T-cell (primary cell): ENCODE measurements at regions not wholly inside any gene's neighbourhood (a gene's known extent, or its start where the extent isn't known, plus 50 kb on each side); places are given as distances from the start of the nearest gene placed in this dataset.

Source experiments
- ATAC-seq, 4 experiments: fragments of 200-7000 bp in 3 of 4; fragments of 150-1000 bp in 1 of 4; cut with Tn5 transposase; replicated peaks in 1 of 4; 1 replicate in 3 of 4; 2 replicates in 1 of 4; pipeline ENCODE4 v1.10.0; 2021; ENCODE audit warnings: moderate library complexity in 3 of 4, mild to moderate bottlenecking in 2 of 4, moderate number of reproducible peaks in 1 of 4
- CTCF ChIA-PET, 2 donors: fragments of 300-600 bp; sonication (Branson Sonifier 250); formaldehyde crosslinking; loops; one replicate each; lab custom pipeline; 2022; ENCODE audit warnings: antibody characterized with exemption in 2 of 2; lab: Charles Lee
- POLR2A ChIA-PET, 2 donors: fragments of 300-600 bp; sonication (Branson Sonifier 250); formaldehyde crosslinking; loops; one replicate each; lab custom pipeline; 2022; ENCODE audit warnings: antibody characterized with exemption in 2 of 2; lab: Charles Lee
- DNase-seq, 35 experiments: peaks; one replicate each; pipeline versions ENCODE4 v3.0.0 to v3.0.0-alpha.2; 2013 to 2023
- H3K27ac ChIP-seq: one replicate; pipeline ENCODE4 v1.5.1; 2013; ENCODE audit warnings: low read length
- H3K27me3 ChIP-seq, 2 experiments: replicated peaks in 1 of 2; 1 replicate in 1 of 2; 2 replicates in 1 of 2; pipeline versions ENCODE4 v1.6.1 to v1.7.0; 2013; ENCODE audit warnings: low read length in 1 of 2, mixed read lengths in 1 of 2; ENCODE audit not compliant: control insufficient read depth in 2 of 2, insufficient read depth in 2 of 2; ENCODE audit errors: extremely low read depth in 1 of 2
- H3K36me3 ChIP-seq, 2 donors: 1 replicate in 1 of 2; 2 replicates in 1 of 2; pipeline versions ENCODE4 v1.6.1 to v1.7.0; 2013; ENCODE audit warnings: low read length in 1 of 2; ENCODE audit not compliant: control insufficient read depth in 2 of 2, insufficient read depth in 1 of 2; ENCODE audit errors: extremely low read depth in 1 of 2
- H3K4me1 ChIP-seq, 2 experiments: 1 replicate in 1 of 2; 2 replicates in 1 of 2; pipeline versions ENCODE4 v1.6.1 to v1.7.0; 2013; ENCODE audit warnings: low read length in 2 of 2, mixed read lengths in 1 of 2; ENCODE audit not compliant: insufficient read depth in 2 of 2, control insufficient read depth in 1 of 2; ENCODE audit errors: extremely low read depth in 1 of 2
- H3K4me3 ChIP-seq, 2 donors: 1 replicate in 1 of 2; 2 replicates in 1 of 2; pipeline versions ENCODE4 v1.5.1 to v1.7.0; 2013; ENCODE audit warnings: mild to moderate bottlenecking in 2 of 2, low read length in 1 of 2, moderate library complexity in 1 of 2; ENCODE audit not compliant: control insufficient read depth in 1 of 2; ENCODE audit errors: extremely low read depth in 1 of 2
- H3K9me3 ChIP-seq: 2 replicates; pipeline ENCODE4 v1.7.0; 2013
- H3K27ac Mint-ChIP-seq, 2 donors: one replicate each; pipeline ENCODE4 v1.8.0; 2020 to 2021; ENCODE audit warnings: mild to moderate bottlenecking in 2 of 2, mixed read lengths in 2 of 2
- H3K27me3 Mint-ChIP-seq, 2 donors: one replicate each; pipeline ENCODE4 v1.8.0; 2021 to 2022; ENCODE audit warnings: mixed read lengths in 2 of 2
- H3K36me3 Mint-ChIP-seq: one replicate; pipeline ENCODE4 v1.8.0; 2021; ENCODE audit warnings: mixed read lengths
- H3K4me1 Mint-ChIP-seq, 3 donors: one replicate each; pipeline ENCODE4 v1.8.0; 2020 to 2022; ENCODE audit warnings: mixed read lengths in 3 of 3, mild to moderate bottlenecking in 1 of 3
- H3K4me3 Mint-ChIP-seq, 3 donors: one replicate each; pipeline ENCODE4 v1.8.0; 2020 to 2022; ENCODE audit warnings: mild to moderate bottlenecking in 3 of 3, mixed read lengths in 3 of 3, moderate library complexity in 3 of 3
- H3K9me3 Mint-ChIP-seq, 3 donors: one replicate each; pipeline ENCODE4 v1.8.0; 2020 to 2022; ENCODE audit warnings: mixed read lengths in 3 of 3
- WGBS: methylation state at CpG from one replicate; pipeline ENCODE4 v1.1.5; 2013; ENCODE audit warnings: missing lambda C conversion rate; ENCODE audit not compliant: insufficient coverage; 5-methylcytosine and 5-hydroxymethylcytosine counted together

GRCh38 chr16:73976644-73977043 lies 320.0 kb upstream of the PSMD7 start:
- no peaks in the 10 kb centered on the region for H3K27me3 ChIP-seq
- Mint-ChIP-seq H3K36me3 (no peaks in the 10 kb centered on the region), H3K4me1 (no peaks in the 10 kb centered on the region), H3K27me3 (peaks cover 3 to 8% of the 10 kb centered on the region in 2 donors), H3K27ac (no peak overlapping the region), H3K4me3 (no peak overlapping the region), H3K9me3 (peaks cover 6 to 11% (median 10%) of the 10 kb centered on the region in 3 donors)
- no peak overlapping the region for H3K27ac ChIP-seq
- ChIA-PET POLR2A (no interaction called here), CTCF (interaction anchor here in 1 of 2 donors (0.6 kb wide), 1 partner anchor 1660 kb away, joined by 3 read pairs; no protein-coding TSS in a partner anchor)
- H3K4me3 ChIP-seq, result no peak overlapping the region
- H3K9me3 ChIP-seq, result no peaks in the 10 kb centered on the region
- DNase-seq (no peak), ATAC-seq (no peak)
- no peaks in the 10 kb centered on the region for H3K4me1 ChIP-seq
- no peaks in the 10 kb centered on the region for H3K36me3 ChIP-seq
- WGBS, result no CpG with 5 or more reads among the region's 3 CpGs

GRCh38 chr16:73973174-73973573 lies 323.4 kb upstream of the PSMD7 start:
- H3K27ac ChIP-seq, result no peak overlapping the region
- POLR2A ChIA-PET, result no interaction called here
- 70% methylated on average over 2 of the region's 4 CpGs for WGBS
- DNase-seq (no peak), ATAC-seq (no peak)
- H3K4me3 Mint-ChIP-seq, result no peak overlapping the region
- H3K9me3 Mint-ChIP-seq, result peaks cover 0 to 6% (median 0%) of the 10 kb centered on the region in 3 donors
- H3K36me3 ChIP-seq, result no peaks in the 10 kb centered on the region
- no peak overlapping the region for H3K4me3 ChIP-seq
- no peaks in the 10 kb centered on the region for H3K27me3 ChIP-seq
- peaks cover 3 to 8% of the 10 kb centered on the region in 2 donors for H3K27me3 Mint-ChIP-seq
- H3K36me3 Mint-ChIP-seq, result no peaks in the 10 kb centered on the region
- CTCF ChIA-PET, result no interaction called here
- H3K9me3 ChIP-seq, result no peaks in the 10 kb centered on the region
- H3K27ac Mint-ChIP-seq, result no peak overlapping the region
- no peaks in the 10 kb centered on the region for H3K4me1 ChIP-seq
- no peaks in the 10 kb centered on the region for H3K4me1 Mint-ChIP-seq

GRCh38 chr16:73966851-73967250 lies 329.8 kb upstream of the PSMD7 start:
- Mint-ChIP-seq H3K9me3 (peaks cover 0 to 7% (median 0%) of the 10 kb centered on the region in 3 donors), H3K4me3 (no peak overlapping the region), H3K36me3 (no peaks in the 10 kb centered on the region), H3K4me1 (no peaks in the 10 kb centered on the region), H3K27ac (no peak overlapping the region), H3K27me3 (no peaks in the 10 kb centered on the region)
- H3K27me3 ChIP-seq, result peaks cover 0 to 2% of the 10 kb centered on the region in 2 experiments
- ChIA-PET POLR2A (no interaction called here), CTCF (no interaction called here)
- WGBS, result 86% methylated on average over 2 of the region's 5 CpGs
- H3K9me3 ChIP-seq, result no peaks in the 10 kb centered on the region
- DNase-seq (no peak), ATAC-seq (no peak)
- H3K4me3 ChIP-seq, result no peak overlapping the region
- H3K4me1 ChIP-seq, result no peaks in the 10 kb centered on the region
- no peak overlapping the region for H3K27ac ChIP-seq
- no peaks in the 10 kb centered on the region for H3K36me3 ChIP-seq

GRCh38 chr16:73965591-73965990 lies 331.0 kb upstream of the PSMD7 start:
- CTCF ChIA-PET, result no interaction called here
- 100% methylated on average over 2 of the region's 3 CpGs for WGBS
- ATAC-seq, result no peak
- Mint-ChIP-seq H3K9me3 (peaks cover 0 to 7% (median 2%) of the 10 kb centered on the region in 3 donors), H3K36me3 (no peaks in the 10 kb centered on the region), H3K27ac (no peak overlapping the region), H3K4me1 (no peaks in the 10 kb centered on the region), H3K4me3 (no peak overlapping the region), H3K27me3 (no peaks in the 10 kb centered on the region)
- POLR2A ChIA-PET, result interaction anchor here in 1 of 2 donors (0.6 kb wide), 1 partner anchor 13 kb away, joined by 3 read pairs; no protein-coding TSS in a partner anchor
- peaks cover 0 to 2% of the 10 kb centered on the region in 2 experiments for H3K27me3 ChIP-seq
- no peak overlapping the region for H3K4me3 ChIP-seq
- H3K36me3 ChIP-seq, result no peaks in the 10 kb centered on the region
- H3K4me1 ChIP-seq, result no peaks in the 10 kb centered on the region
- no peak overlapping the region for H3K27ac ChIP-seq
- H3K9me3 ChIP-seq, result no peaks in the 10 kb centered on the region
- DNase-seq, result no peak

DNA sequence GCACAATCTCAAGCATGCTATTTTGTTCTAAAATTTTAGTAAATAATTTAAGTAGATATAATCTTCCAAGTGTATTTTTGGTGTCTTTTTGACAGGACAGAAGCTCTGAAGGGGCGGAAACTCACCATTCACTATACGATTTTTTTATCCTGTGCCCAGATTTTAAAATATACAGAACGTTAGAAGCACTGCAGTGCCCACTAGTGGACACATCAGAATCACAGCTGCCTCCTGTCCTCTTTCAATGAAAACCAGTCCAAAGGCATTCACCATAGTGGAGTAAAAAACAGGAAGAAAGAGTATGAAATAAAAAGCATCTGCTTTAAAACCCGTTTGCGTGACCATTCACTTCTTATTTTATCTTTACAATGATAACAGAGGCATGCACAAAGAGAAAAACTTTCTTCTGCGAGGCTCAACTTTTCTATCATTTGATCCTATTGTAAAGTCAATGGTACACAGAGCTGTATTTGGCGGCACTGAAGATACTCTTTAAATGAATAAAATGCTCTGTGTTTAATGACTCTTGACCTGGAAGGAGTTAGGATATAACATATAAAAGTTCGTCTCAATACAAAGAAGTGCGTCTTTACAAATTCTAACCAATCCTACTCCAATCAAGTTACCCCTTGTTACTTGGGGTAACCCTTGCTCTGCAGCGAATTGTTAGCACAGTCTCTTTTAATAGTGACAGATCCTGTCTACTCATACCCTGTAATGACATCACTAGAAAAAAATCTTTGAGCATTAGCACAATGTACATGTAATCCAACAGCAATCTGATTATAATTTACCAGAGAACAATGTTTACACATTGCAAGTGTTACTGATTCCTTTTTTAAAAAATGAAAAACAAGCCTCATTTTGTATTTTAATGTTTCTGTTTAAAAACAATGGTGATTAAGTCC lies 339.8 kb upstream of the PSMD7 start:
- Histone ChIP-seq H3K27me3 (no peaks in the 10 kb centered on the region), H3K27ac (no peak overlapping the region), H3K4me3 (no peak overlapping the region), H3K36me3 (no peaks in the 10 kb centered on the region), H3K4me1 (no peaks in the 10 kb centered on the region), H3K9me3 (no peaks in the 10 kb centered on the region)
- ATAC-seq, result no peak
- CTCF ChIA-PET, result interaction anchor here in 1 of 2 donors (0.7 to 1.2 kb wide), 2 partner anchors 151 to 1832 kb away, joined by 3 read pairs; no protein-coding TSS in a partner anchor
- POLR2A ChIA-PET, result no interaction called here
- 37% methylated on average over 5 of the region's 10 CpGs for WGBS
- peaks cover 0 to 2% (median 0%) of the 10 kb centered on the region in 3 donors for H3K9me3 Mint-ChIP-seq
- H3K27me3 Mint-ChIP-seq, result no peaks in the 10 kb centered on the region
- DNase-seq, result peak in 15 of 35 experiments; percentile 1 to 50 (median 5)
- H3K27ac Mint-ChIP-seq, result no peak overlapping the region
- no peak overlapping the region for H3K4me3 Mint-ChIP-seq
- H3K36me3 Mint-ChIP-seq, result no peaks in the 10 kb centered on the region
- no peaks in the 10 kb centered on the region for H3K4me1 Mint-ChIP-seq

DNA sequence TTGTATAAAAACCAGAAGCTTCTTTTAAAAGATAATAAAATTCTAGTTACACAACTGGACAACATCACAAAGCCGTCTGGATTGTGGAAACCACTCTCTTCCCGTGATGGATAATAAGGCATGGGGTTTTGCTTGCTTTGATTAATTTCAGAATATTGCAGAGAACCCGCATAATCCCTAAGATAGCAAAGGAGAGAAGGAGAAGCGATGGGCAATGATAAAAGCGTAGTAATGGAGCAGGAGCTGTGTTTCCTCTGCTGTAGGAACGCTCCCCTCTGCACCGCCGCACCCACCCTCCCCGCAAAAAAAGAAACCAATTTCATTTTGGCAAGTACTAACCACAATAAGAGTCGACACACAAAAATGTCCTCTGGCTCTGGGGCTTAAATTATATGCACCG lies 340.9 kb upstream of the PSMD7 start:
- Mint-ChIP-seq H3K27me3 (no peaks in the 10 kb centered on the region), H3K4me3 (no peak overlapping the region), H3K36me3 (no peaks in the 10 kb centered on the region), H3K9me3 (no peaks in the 10 kb centered on the region), H3K4me1 (no peaks in the 10 kb centered on the region), H3K27ac (no peak overlapping the region)
- ChIA-PET CTCF (interaction anchor here in 1 of 2 donors (1.2 kb wide), 1 partner anchor 1831 kb away, joined by 3 read pairs; no protein-coding TSS in a partner anchor), POLR2A (no interaction called here)
- no peaks in the 10 kb centered on the region for H3K27me3 ChIP-seq
- H3K9me3 ChIP-seq, result no peaks in the 10 kb centered on the region
- WGBS, result 86% methylated on average over 6 of the region's 11 CpGs
- ATAC-seq (no peak), DNase-seq (no peak)
- H3K27ac ChIP-seq, result no peak overlapping the region
- H3K36me3 ChIP-seq, result no peaks in the 10 kb centered on the region
- H3K4me3 ChIP-seq, result no peak overlapping the region
- H3K4me1 ChIP-seq, result no peaks in the 10 kb centered on the region
